ENCODE measurements at regions not wholly inside any gene's neighbourhood (a gene's known extent, or its start where the extent isn't known, plus 50 kb on each side); places are given as distances from the start of the nearest gene placed in this dataset.

DNA sequence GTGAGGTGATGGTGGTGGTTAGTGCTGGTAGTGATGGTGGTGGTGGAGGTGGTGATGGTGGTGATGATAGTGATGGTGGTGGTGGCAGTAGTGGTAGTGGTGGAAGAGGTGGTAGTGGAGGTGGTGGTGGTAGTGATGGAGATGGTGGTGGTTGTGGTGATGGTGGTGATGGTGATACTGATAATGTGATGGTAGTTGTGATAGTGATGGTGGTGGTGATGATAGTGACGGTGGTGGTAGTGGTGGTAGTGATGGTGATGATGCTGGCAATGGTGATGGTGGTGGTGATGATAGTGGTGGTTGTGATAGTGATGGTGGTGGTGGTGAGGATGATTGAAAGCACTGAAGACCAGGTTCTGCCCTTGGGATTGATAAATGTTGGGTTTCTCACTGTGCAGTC, 85.2 kb upstream of the SLC1A3 start:
- H3K27ac ChIP-seq = no peak overlapping the region
- no peaks in the 10 kb centered on the region for H3K9me3 ChIP-seq
- no peaks in the 10 kb centered on the region for H3K27me3 ChIP-seq
- TF ChIP-seq CTCF (IDR thresholded peaks at IDR 0.05) (no peak), POLR2A (IDR thresholded peaks at IDR 0.05) (no peak)
- H3K4me1 ChIP-seq = peaks cover 8 to 12% of the 10 kb centered on the region in 2 donors
- H3K4me3 ChIP-seq (replicated peaks in 1 of 3) = no peak overlapping the region
- H3K36me3 ChIP-seq = no peaks in the 10 kb centered on the region
- intact Hi-C loops (cut with DNase I) = no loop called here
- 47 to 93% methylated on average over 1 of the region's 1 CpG for WGBS, 2 donors
- DNase-seq = no peak

GRCh38 chr5:36521838-36522745, 84.3 kb upstream of the SLC1A3 start:
- Histone ChIP-seq H3K4me1 (peaks cover 8 to 12% of the 10 kb centered on the region in 2 donors), H3K4me3 (replicated peaks in 1 of 3) (no peak overlapping the region), H3K9me3 (no peaks in the 10 kb centered on the region), H3K27ac (no peak overlapping the region), H3K36me3 (no peaks in the 10 kb centered on the region), H3K27me3 (no peaks in the 10 kb centered on the region)
- TF ChIP-seq POLR2A (IDR thresholded peaks at IDR 0.05) (no peak), CTCF (IDR thresholded peaks at IDR 0.05) (no peak)
- 49 to 62% methylated on average over 10 of the region's 10 CpGs for WGBS, 2 donors
- DNase-seq = peak; percentile 56 to 61
- intact Hi-C loops (cut with DNase I) = no loop called here

DNA sequence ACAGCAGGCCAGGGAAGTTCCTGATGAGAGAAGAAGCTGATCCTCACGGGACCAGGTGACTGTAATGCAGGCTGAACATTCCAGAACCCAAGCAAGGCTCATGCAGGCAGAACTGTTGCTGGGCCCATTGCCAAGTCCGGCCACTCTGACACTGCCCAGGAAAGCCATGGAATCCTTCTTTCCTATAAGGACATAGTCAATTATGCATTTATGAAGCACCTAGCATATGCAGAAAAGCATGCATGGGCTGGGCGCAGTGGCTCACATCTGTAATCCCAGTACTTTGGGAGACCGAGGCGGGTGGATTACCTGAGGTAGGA, 83.7 kb upstream of the SLC1A3 start:
- peak; percentile 35 to 46 for DNase-seq
- WGBS, 2 donors = 73 to 82% methylated on average over 5 of the region's 5 CpGs
- H3K27me3 ChIP-seq = no peaks in the 10 kb centered on the region
- H3K9me3 ChIP-seq = no peaks in the 10 kb centered on the region
- no peaks in the 10 kb centered on the region for H3K36me3 ChIP-seq
- intact Hi-C loops (cut with DNase I) = no loop called here
- H3K4me1 ChIP-seq = peaks cover 8 to 12% of the 10 kb centered on the region in 2 donors
- no peak overlapping the region for H3K4me3 ChIP-seq (replicated peaks in 1 of 3)
- TF ChIP-seq CTCF (IDR thresholded peaks at IDR 0.05) = no peak
- no peak for TF ChIP-seq POLR2A (IDR thresholded peaks at IDR 0.05)
- H3K27ac ChIP-seq = no peak overlapping the region

DNA sequence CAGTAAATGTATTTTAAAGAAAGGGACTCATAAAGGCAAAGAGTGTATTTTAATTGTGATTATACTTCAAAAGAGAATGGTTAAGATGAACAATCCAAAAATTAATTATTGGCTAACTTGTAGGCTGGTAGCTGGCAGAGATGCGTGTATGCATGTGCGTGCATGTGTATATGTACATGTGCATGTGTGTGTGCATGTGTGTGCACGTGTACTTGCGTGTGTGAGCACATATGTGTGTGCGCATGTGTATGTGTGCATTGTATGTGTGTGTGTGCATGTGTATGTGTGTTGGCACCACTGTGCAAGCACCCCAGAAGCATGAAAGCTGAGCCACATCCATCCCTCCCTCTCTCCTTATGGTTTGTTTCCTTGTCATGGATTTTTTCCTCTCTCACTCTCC, 83.0 kb upstream of the SLC1A3 start:
- TF ChIP-seq CTCF (IDR thresholded peaks at IDR 0.05) (no peak), POLR2A (IDR thresholded peaks at IDR 0.05) (no peak)
- Histone ChIP-seq H3K4me3 (replicated peaks in 1 of 3) (no peak overlapping the region), H3K27ac (no peak overlapping the region), H3K36me3 (no peaks in the 10 kb centered on the region), H3K4me1 (peaks cover 8 to 12% of the 10 kb centered on the region in 2 donors), H3K27me3 (no peaks in the 10 kb centered on the region), H3K9me3 (no peaks in the 10 kb centered on the region)
- intact Hi-C loops (cut with DNase I) = no loop called here
- DNase-seq = no peak
- 90 to 92% methylated on average over 5 of the region's 5 CpGs for WGBS, 2 donors

DNA sequence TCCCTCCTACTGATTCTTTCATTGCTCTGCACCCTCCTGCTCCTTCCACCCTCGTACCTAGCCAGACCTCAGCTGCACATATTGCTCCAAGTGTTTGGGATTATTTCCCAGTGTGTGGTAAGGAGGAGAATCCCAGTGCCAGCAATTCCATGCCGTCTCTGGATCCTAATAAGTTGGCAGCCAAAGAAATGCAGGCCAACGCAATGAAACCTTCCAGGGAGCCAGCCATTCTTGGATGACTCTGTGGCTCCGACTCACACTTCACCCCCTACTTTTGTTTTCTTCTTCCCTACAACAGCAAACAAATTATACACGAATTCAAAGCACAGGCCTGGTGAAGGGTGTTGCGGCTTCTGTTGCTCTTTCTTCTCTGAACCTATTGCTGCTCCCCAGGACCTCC, 82.5 kb upstream of the SLC1A3 start:
- TF ChIP-seq POLR2A (IDR thresholded peaks at IDR 0.05) = no peak
- no peak for TF ChIP-seq CTCF (IDR thresholded peaks at IDR 0.05)
- intact Hi-C loops (cut with DNase I) = no loop called here

More for the DNA sequence above, 82.5 kb upstream of the SLC1A3 start:
- Histone ChIP-seq H3K4me1 (peaks cover 8 to 12% of the 10 kb centered on the region in 2 donors), H3K27ac (no peak overlapping the region), H3K36me3 (no peaks in the 10 kb centered on the region), H3K4me3 (replicated peaks in 1 of 3) (no peak overlapping the region), H3K27me3 (no peaks in the 10 kb centered on the region), H3K9me3 (no peaks in the 10 kb centered on the region)
- DNase-seq = no peak
- 84 to 87% methylated on average over 6 of the region's 6 CpGs for WGBS, 2 donors

Measured in thyroid gland (tissue), 4 donors.